NCI-H774 (cell line): ENCODE measurements at regions not wholly inside any gene's neighbourhood (a gene's known extent, or its start where the extent isn't known, plus 50 kb on each side); places are given as distances from the start of the nearest gene placed in this dataset.

Experiments
- DNase-seq: peaks from one replicate; lab custom pipeline; 2025; lab: John Stamatoyannopoulos, UW

GRCh38 chr3:154060238-154061000 is 60.8 kb upstream of the ARHGEF26 start:
- no peak for DNase-seq

GRCh38 chr3:154061001-154061370 is 60.2 kb upstream of the ARHGEF26 start:
- DNase-seq: no peak

GRCh38 chr3:154062513-154062912 is 58.7 kb upstream of the ARHGEF26 start:
- DNase-seq: no peak

GRCh38 chr3:154071146-154071545 is 50.0 kb upstream of the ARHGEF26 start:
- DNase-seq: no peak
